RKO (cell line): ENCODE measurements at regions not wholly inside any gene's neighbourhood (a gene's known extent, or its start where the extent isn't known, plus 50 kb on each side); places are given as distances from the start of the nearest gene placed in this dataset.

Experiments
- DNase-seq: peaks from one replicate; pipeline ENCODE4 v3.0.0-alpha.2; 2016; ENCODE audit warnings: low spot score

DNA sequence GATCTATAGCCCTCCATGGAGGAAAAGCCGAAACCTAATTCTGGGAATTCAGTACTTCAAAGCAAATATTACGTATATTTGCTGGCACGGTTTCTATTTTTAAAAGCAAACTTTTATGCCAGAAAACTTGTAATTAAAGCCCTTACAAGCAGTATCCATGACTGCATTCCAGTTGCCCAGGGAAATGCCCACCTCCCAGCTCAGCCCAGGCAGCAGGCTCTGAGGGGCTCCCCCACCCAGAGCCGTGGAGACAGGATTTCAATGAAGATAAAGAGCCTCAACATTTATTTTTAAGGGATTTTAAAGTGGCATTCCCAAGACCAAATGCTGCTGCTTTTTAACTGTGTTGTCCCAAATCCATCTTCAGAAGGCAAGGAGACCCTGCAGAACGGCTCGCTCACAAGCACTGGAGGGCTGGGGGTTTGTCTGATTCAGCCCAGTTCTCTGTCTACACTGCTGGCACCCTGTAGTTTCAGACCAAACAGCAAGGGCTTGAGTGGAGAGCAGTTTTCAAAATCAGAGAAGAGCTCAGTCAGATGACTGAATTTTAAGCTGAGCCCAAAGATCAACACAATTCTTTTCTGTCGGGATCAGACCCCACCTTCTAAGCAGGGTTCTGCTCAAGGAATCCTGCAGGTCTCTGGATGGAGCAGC lies 105.1 kb downstream of the KCNF1 start:
- no peak for DNase-seq

DNA sequence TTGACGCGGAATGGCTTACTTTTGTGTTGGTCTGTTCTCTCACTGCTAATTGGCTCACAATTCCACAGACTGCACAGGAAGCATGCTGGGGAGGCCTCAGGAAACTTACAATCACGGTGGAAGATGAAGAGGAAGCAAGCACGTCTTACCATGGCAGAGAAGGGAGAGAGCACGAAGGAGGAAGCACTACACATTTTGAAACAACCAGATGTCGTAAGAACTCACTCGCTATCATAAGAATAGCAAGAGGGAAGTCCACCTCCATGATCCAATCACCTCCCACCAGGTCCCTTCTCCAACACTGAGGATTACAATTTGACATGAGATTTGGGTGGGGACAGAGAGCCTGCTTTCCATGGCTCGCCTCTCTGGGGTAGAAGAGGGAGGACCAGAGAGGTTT lies 106.2 kb downstream of the KCNF1 start:
- DNase-seq = no peak

DNA sequence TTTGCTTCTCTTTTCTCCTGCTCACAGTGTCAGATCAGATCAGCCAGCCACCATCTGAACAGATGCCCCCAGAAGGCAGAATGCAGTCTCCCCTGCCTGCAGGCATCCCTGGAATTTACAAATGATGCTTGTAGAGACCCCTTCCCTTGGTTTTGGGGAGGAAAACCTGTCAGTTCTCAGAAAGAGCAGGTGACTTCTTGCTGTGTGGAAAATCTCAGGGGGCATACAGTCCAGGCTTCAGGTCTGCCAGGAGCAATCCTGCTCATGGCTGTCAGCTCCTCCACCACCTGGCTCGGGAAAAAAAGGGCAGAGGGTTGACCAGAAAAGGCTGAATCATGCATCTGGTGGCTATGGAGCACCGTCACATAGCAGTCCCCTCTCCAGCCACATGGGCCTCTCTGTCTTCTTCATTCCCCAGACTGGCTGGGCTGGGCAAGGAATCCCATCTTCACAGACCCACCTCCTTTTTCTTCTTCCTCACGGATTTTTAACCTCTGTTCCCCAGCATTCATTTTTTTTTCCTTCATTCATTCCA lies 107.0 kb downstream of the KCNF1 start:
- no peak for DNase-seq

DNA sequence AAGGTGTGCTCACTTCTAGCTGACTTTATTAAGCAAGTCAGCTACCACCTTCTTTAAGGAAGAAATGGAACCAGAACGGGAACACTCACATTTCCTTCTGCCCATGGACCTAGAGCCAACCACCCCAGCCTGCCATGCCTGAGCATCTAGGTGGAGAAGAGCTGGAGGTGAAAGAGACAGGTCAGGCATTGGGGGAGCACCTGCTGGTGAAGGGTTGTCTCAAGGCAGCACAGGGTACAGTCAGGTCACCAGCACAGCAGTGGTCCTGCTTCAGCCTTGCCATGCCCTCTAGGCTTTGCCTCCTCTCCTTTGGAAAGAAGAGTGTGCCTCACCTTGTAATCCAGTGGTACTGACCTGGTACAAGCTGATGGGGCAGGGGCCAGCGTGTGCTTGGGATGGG lies 107.9 kb downstream of the KCNF1 start:
- DNase-seq = no peak

DNA sequence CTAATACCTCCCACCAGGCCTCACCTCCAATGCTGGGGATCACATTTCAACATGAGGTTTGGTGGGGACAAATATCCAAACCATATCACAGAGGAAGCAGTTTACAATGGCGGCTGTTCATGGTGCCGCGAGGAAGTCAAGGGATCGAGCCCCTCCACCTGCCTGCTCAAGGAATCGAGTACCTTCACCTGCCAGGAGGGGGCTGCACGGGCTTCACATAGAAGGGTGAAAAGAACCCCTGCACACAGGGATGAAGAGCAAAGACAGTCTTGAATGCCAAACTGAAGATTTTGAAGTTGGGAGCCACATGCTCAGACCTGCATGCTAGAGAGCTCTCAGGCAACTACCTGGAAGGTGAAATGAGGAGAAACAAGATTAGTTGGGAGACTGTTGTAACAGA lies 110.3 kb downstream of the KCNF1 start:
- no peak for DNase-seq

DNA sequence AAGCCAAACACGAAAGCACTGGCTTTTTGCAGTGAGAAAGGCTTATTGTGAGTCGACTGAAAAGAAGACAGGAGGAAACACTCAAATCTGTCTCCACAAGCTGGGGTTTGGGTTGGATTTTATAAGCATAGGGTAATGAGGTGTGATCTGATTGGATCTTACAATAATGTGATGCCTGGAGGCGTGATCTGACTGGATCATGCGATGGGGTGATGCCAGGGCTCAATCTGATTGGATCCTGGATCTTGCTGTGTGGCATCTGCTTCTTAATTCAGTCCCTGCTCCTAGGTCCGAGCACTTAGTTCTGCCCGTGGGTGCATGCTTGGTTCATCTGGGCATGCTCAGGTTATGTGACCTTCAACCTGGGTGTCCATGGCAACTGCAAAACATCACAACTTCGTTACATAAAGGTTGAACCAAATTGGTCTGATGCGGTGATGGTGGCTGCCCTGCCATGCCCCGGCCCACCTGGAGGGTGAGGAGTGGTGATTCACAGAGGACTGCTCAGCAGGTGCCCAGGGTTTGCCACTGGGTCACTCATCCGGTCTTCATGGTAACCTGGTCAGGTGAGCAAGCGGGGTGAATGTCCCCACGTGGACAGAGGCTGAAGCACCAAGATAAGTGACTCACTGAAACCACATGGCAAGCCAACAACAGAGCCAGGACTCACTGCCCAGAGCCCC lies 111.0 kb downstream of the KCNF1 start:
- no peak for DNase-seq

DNA sequence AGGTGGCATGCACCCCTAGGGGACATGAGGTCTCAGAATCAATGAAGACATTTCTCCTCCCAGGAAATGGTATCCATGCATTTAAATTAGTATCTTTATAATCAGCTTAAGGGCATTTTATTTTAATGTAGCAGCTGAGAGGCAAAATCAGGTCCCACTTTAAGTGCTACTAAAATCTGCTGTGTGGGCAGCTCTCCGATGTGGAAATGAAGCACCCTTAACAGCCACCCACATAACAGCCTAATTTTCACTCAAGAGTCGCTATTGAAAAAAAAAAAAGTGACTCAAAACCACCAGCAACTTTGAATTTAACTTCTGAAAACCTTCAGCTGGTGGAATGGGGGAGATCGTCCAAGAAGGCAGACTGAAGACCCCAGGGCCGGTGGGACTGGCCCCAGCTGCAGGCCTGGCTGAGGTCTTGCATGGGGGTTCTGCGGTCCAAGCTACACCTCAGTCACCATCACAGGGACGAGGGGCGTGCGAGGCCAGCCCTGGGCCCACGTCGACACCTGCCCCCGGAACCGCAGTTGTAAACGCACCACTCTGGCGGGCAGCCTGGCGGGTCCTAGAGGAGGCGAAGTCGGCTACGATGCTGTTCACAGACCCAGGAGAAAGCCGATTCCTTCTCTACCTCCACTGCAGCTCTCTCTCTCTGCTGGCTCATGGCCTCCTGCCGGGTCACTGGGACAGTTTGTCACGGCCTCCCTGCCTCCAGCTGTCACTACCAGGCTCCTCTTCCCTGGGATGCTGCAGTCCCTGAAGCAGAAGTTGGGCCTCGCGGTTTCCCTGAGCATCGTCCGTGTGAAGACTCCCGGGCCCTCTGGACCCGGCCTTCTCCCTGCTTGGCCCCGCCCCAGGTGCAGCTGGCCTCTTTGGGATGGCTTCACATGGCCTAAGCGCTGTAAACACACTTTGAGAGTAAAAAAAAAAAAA lies 111.9 kb downstream of the KCNF1 start:
- DNase-seq = no peak

DNA sequence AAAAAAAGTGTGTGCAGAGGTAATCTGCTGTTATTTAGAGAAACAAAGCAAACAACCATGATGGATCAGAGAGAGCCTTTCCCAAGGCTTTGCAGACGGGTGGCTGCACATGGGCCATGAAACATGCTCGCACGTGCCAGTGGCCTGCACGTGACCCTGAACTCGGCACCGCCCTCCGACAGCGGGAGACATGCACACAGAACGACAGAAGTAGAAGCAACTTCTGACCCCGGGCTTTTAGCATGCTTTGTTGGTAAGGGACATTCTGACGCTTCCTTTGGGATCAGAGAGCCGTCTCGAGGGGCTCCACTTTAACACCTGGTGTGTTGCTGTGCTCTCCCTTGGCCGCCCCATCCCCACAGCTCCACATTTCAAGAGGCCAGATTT lies 112.5 kb downstream of the KCNF1 start:
- no peak for DNase-seq

DNA sequence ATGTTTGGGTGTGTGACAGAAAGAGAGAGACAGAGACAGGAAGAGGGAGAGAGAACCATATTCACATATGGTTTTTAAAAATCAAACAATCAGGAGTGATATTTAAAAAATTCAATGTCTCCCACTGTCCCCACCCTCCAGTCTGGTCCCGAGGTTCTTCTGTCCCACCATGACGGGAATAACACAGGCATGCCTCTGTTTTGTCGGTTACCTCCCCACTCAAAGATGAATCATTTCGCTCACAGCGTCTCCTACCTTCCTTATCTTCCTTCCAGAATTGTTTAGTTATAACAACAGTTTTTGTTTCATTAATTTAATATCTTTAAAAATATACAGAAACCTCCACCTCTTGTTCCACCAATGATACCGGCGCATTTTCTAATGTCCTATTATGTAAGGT lies 113.0 kb downstream of the KCNF1 start:
- no peak for DNase-seq

DNA sequence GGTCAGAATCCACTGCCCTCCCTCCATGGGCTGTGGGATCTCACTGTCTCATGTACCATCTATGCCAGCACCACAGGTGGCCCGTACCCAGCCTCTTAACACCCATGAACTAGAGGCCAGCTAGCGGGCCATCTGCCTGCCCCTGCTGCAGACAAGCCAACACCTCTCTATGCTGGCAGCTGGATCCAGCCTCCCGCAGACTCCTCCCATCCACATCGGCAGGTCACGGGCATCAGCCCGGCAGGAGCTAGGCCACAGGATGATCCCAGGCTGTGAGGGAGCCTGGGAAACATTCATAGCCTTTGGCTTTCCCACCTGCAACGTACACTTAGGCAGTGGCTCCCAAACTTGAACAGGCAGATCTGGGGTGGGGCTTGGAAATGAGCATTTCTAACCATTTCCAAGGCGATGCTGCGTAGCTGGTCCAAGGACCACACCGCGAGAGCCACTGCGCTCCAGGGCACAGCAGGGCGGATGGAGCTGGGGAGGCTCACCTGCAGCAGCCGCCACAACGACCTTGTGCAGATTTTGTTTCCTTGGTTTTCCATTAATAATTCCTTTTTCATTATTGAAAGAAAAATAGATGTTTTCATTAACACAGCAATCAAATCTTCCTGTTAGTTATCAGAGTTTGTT lies 114.7 kb downstream of the KCNF1 start:
- no peak for DNase-seq

DNA sequence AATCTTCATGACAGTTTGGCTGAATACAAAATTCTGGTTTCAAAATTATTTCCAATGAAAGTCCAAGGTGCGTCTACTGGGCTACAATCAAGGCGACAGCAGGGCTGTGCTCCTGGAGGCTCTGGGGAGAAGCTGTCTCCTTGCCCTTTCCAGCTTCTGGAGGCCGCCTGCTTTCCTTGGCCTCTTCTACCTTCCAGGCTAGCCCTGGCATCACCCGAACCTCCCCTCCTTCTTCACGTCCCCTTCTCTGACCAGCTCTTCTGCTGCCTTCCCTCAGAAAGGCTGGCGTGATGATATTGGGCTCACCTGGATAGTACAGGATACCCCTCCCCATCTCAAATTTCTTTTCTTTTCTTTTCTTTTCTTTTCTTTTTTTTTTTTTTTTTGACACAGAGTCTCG lies 115.5 kb downstream of the KCNF1 start:
- no peak for DNase-seq

DNA sequence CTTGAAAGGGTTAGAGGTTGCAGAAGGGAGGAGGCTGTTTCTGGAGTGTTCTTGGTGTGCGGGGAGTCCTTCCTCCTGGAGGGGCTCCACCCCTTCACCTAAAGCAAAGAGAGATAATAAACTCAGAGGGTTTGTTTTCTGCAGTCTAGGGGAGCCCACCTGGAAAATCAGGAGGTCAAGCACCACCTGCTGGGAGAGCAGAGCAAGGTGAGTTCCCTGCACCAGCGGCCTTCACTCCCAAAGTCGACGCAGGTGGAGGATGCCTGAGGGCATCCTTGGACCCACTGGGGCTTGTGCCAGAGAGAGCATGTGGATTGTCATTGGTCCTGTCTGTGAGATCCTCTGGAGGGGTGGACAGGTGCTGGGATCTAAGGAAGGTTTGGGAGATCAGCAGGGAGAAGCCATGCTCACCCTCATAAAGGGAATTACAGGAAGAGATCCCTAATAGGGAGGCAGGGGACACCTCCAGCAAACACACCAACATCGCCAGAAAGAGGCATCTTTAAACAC lies 116.7 kb downstream of the KCNF1 start:
- no peak for DNase-seq

DNA sequence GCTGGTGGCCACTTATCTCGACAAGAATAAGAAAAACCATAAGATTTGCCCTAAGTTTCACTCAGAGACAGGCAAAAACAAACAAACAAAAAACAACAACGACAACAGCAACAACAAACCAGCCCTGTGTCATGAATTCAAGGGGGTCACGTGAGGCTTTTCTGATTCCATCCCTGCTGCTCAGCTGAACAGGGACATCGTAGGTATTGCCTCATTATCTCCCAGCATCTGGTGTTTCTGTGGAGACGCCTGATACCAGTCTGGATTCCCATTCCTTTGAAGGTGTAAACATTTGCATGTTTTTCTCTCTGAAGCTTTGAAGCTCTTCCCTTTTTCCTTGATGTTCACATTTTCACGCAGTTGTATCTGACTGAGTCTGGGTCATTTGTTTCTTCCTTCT lies 117.4 kb downstream of the KCNF1 start:
- DNase-seq = no peak

DNA sequence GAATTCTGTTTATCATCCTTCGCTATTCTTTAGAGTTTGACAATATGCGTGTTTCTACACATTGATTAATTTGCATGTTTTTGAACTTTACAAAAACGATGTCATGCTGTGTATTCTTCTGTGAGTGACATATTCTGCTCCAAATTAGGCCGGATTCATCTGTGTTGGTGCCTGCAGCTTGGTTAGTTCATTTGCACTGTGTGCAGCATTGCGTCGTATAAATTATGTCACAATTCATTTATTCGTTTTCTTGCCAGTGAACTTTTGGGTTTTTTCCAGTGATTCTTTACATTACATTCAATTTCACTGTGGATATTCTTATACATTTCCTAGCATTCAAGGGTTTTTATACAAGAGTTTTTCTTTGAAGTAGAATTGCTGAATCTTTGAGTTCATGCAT lies 118.3 kb downstream of the KCNF1 start:
- DNase-seq = no peak

DNA sequence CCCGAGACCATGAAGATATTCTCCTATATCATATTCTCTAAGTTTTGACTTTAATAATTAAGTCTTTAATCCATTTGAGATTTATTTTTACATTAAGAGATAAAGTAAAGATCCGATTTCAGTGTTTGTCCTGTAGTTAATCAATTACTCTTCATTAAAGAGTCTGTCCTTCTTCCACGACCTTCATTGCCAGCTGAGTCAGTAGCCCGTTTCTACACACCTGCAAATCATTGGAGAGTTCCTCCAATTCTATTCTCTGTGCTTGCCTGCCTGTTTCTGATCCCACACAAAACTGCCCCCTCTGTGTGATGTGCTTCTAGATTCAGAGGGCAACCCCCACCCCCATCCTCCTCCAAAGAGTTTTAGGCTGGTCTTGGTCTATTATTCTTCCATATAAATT lies 119.2 kb downstream of the KCNF1 start:
- no peak for DNase-seq

DNA sequence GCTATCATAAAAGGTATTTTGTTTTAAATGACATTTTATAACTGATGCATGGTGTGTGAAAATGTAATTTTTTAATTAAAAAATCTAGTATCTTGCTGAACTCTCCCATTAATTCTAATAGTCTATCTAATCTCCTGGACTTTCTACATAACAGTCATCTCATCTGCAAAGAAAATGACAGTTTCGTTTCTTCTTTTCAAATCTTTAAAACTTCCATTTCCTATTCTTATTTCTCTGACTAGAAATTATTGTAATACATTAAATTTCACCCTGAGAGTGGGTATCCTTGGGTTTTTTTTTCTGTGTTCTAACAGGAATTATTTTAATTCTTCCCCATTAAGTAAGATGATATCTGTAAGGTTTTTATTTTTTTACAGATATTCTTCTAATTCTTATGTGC lies 120.1 kb downstream of the KCNF1 start:
- DNase-seq = no peak

DNA sequence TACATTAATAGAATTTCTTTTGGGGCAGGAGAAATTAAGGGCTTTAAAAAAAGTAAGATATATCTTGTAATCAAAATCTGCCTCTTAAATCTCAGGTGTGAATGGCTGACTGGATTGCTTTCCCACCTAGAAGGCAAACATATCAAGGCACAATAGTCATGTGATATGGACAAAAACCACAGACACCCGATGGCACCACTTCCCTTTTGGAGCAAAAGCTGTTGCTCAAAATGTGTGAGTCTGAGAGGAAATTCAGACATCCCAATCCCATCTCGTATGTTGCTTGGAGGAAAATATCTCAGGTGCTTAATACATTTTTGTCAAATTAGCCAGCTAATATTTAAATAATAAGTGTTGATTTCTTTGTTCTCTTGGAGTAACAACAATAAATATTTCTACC lies 120.7 kb downstream of the KCNF1 start:
- no peak for DNase-seq

DNA sequence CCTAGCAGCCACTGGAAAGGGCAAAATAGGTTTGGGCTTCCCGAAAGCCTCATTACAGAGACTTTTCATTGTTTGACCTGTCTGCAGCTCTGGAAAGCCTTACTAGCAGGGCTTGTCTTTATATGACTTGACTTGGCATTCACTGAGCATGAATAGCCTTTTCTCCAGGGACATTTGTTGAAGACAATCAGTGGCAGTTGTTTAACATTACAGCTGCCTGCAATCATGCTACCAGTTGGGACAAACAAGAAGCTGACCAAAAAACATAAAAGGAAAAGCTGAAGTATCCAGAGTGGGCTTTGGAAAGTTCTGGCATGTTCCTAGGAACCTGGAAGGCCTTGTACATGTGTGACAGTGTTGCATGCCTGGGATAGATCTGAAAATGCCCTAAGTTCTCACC lies 121.4 kb downstream of the KCNF1 start:
- no peak for DNase-seq

DNA sequence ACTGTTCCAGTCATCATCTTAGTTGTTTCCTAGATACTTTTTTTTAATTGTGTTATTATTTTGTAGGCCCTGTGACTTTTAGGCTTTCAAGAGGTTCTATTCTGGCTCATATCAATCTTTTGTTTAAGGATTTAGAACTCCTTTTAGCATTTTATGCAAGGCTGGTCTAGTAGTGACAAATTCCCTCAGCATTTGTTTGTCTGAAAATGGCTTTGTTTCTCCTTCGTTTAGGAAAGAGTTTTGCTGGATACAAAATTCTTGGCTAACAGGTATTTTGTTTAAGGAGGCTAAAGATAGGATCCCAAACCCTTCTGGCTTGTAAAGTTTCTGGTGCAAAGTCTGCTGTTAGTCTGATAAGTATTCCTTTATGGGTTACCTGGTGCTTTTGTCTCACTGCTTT lies 116.6 kb upstream of the SLC66A3 start:
- no peak for DNase-seq

DNA sequence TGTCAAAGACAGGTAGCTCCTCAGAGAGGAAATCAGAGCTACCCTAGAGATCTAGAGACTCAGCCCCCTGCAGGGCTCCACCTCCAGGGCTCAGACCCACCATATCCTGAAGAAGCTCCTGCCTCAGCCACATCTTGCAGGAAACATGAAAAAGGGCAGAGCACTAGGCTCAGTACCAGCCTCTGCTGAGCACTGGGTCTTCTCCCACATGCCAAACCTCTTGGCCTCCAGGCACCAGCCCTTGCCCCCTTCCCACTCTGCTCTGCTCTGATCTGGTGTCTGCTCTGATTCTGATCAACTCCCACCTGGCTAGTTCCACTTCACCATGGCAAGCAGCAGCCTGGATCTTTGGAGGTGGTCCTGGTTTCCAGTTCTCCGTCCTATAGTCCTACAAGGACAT lies 114.3 kb upstream of the SLC66A3 start:
- no peak for DNase-seq

DNA sequence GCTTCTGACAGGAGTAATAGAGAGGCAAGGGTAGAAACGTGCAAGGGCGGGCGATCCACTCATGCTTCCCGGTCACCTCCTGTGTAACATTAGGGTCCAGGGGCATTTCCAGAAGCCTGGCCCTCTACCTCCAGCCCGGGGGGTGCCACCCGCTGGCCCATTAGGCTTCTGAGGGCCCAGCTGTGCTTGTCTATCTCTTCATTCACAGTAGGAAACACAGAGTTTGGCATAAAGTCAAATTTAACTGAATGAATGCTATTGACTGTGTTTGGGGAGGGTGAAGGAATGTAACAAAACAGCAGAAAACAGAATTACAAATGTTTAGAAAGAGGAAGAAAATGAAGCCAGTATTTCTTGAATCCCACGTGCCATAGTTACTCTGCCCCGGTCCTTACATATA lies 112.4 kb upstream of the SLC66A3 start:
- DNase-seq = no peak

DNA sequence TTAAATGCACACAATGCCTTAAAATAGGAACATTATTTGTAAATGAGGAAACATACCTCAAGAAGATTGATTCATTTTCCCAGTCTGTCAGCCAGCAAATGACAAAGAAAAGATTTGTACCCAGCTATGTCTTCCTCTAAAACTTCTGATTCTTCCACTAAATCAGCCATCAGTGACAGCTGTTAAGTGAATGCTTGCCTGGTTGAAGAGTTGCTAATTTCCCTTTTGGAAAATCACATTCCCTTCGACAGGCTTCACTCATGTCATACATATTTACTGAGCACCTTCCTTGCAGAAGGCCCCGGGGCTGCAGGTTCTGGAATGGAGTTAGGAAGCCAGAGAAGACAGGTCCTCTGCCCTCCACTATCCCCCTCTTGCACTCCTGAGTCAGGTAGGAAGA lies 112.0 kb upstream of the SLC66A3 start:
- no peak for DNase-seq
